HL-60 (cell line): ENCODE measurements at regions not wholly inside any gene's neighbourhood (a gene's known extent, or its start where the extent isn't known, plus 50 kb on each side); places are given as distances from the start of the nearest gene placed in this dataset.

Experiments
- DNase-seq, 2 experiments: peaks; one replicate each; pipeline ENCODE4 v3.0.0-alpha.2; 2010 to 2020; ENCODE audit warnings: low read depth in 1 of 2, low spot score in 1 of 2
- H3K27ac ChIP-seq: fragments of 250-450 bp; sonication (Bioruptor Pico); replicated peaks from 2 replicates; pipeline ENCODE4 v1.5.1; 2020; ENCODE audit warnings: mild to moderate bottlenecking, moderate library complexity
- H3K27me3 ChIP-seq: fragments of 250-450 bp; sonication (Bioruptor Pico); 2 replicates; pipeline ENCODE4 v1.5.1; 2021; ENCODE audit warnings: mild to moderate bottlenecking, moderate library complexity; ENCODE audit not compliant: insufficient read depth, poor library complexity, severe bottlenecking
- H3K4me3 ChIP-seq: replicated peaks from 2 replicates; pipeline ENCODE4 v1.5.1; 2011; ENCODE audit warnings: mild to moderate bottlenecking, control low read depth, low read length; ENCODE audit not compliant: insufficient read depth
- GABPA ChIP-seq: IDR thresholded peaks from 2 replicates; pipeline ENCODE4 v1.6.1; 2012; ENCODE audit warnings: low read depth
- POLR2AphosphoS5 ChIP-seq: IDR thresholded peaks from 2 replicates; pipeline ENCODE4 v1.6.1; 2012; ENCODE audit warnings: low read depth
- SPI1 ChIP-seq: IDR thresholded peaks from 2 replicates; pipeline ENCODE4 v1.6.1; 2012; ENCODE audit warnings: low read depth, mild to moderate bottlenecking, borderline replicate concordance
- TF ChIP-seq, protein P1 (sequence below): IDR thresholded peaks from 2 replicates; pipeline ENCODE4 v1.6.1; 2012; ENCODE audit warnings: low read depth; ENCODE audit not compliant: insufficient replicate concordance
- TF ChIP-seq, protein P2 (sequence below): IDR thresholded peaks from one replicate; pipeline ENCODE4 v1.5.1; 2011; ENCODE audit warnings: low read length, control low read depth, inconsistent platforms; ENCODE audit not compliant: insufficient read depth

DNA sequence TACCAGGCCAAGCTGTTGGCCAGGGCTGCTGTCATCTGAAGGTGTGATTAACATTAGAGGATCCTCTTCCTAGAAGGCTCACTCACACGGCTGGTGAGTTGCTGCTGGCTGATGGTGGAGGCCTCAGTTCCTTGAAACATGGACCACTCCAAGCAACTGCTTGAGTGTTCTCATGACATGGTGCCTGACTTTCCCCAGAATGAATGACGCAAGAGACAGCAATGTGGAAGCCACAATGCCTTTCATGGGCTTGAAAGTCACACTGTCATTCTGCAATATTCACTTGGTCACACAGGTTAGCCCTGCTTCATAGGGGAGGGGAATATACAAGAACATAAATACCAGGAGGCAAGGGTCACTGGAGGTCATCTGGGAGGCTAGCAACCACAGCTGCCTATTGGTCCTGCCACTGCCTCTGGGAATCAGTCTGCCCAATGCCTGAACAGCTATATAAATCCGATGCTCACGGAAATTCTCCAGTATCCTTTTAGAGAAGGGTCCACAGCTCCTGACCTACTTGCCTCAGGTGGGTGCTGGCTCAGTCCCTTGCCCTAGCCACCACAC lies 97.1 kb upstream of the MAML3 start:
- Histone ChIP-seq H3K27ac (no peak overlapping the region), H3K27me3 (no peaks in the 10 kb centered on the region), H3K4me3 (no peak overlapping the region)
- TF ChIP-seq SPI1 (no peak), GABPA (no peak), POLR2AphosphoS5 (no peak)
- TF ChIP-seq, protein P1, sequence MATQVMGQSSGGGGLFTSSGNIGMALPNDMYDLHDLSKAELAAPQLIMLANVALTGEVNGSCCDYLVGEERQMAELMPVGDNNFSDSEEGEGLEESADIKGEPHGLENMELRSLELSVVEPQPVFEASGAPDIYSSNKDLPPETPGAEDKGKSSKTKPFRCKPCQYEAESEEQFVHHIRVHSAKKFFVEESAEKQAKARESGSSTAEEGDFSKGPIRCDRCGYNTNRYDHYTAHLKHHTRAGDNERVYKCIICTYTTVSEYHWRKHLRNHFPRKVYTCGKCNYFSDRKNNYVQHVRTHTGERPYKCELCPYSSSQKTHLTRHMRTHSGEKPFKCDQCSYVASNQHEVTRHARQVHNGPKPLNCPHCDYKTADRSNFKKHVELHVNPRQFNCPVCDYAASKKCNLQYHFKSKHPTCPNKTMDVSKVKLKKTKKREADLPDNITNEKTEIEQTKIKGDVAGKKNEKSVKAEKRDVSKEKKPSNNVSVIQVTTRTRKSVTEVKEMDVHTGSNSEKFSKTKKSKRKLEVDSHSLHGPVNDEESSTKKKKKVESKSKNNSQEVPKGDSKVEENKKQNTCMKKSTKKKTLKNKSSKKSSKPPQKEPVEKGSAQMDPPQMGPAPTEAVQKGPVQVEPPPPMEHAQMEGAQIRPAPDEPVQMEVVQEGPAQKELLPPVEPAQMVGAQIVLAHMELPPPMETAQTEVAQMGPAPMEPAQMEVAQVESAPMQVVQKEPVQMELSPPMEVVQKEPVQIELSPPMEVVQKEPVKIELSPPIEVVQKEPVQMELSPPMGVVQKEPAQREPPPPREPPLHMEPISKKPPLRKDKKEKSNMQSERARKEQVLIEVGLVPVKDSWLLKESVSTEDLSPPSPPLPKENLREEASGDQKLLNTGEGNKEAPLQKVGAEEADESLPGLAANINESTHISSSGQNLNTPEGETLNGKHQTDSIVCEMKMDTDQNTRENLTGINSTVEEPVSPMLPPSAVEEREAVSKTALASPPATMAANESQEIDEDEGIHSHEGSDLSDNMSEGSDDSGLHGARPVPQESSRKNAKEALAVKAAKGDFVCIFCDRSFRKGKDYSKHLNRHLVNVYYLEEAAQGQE = no peak
- TF ChIP-seq, protein P2, sequence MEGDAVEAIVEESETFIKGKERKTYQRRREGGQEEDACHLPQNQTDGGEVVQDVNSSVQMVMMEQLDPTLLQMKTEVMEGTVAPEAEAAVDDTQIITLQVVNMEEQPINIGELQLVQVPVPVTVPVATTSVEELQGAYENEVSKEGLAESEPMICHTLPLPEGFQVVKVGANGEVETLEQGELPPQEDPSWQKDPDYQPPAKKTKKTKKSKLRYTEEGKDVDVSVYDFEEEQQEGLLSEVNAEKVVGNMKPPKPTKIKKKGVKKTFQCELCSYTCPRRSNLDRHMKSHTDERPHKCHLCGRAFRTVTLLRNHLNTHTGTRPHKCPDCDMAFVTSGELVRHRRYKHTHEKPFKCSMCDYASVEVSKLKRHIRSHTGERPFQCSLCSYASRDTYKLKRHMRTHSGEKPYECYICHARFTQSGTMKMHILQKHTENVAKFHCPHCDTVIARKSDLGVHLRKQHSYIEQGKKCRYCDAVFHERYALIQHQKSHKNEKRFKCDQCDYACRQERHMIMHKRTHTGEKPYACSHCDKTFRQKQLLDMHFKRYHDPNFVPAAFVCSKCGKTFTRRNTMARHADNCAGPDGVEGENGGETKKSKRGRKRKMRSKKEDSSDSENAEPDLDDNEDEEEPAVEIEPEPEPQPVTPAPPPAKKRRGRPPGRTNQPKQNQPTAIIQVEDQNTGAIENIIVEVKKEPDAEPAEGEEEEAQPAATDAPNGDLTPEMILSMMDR = no peak
- DNase-seq = peak; percentile 59 to 82

DNA sequence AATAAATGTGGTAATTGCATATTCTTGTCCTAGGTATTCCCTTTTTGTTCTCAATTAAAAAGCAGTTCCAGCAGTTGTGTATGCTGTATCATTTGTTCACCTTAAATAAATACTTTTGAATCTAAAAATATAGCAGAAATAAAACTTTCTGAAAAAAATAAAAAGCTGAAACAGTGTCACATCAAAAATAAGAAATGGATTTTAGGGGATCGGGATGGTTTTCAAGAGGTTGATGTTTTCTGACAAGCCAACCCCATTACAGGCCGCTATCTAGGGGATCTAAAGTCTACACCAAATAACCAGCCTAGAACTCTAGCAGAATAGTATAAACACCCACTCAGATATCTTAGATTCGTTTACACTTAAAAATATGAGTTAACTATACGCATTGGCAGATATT lies 95.4 kb upstream of the MAML3 start:
- Histone ChIP-seq H3K27me3 (no peaks in the 10 kb centered on the region), H3K4me3 (no peak overlapping the region), H3K27ac (no peak overlapping the region)
- DNase-seq = no peak
- TF ChIP-seq GABPA = no peak

DNA sequence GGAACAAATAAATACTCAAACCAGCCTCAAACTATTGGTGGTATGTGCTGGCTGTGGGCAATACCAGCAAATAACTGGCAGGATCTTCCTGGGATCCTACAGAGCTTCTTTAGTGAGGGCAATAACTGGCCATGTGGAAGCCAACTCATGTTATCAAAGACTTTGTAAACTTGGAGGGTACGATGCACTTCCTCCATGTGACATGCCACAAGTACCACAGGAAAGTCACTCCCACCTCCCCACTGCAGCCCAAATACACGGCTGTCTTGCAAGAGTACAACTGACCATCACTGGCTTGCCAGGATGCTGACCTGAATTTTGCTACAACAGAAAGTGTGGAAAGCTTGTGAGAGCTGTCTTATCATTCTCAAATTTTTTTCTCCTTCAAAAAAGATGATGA lies 93.3 kb upstream of the MAML3 start:
- no peak overlapping the region for H3K4me3 ChIP-seq
- H3K27ac ChIP-seq = no peak overlapping the region
- H3K27me3 ChIP-seq = no peaks in the 10 kb centered on the region
- peak in 1 of 2 experiments; percentile 33 for DNase-seq
- TF ChIP-seq POLR2AphosphoS5 (no peak), SPI1 (no peak; the same call in 1 of the 2 replicates), GABPA (no peak)
- TF ChIP-seq, protein P2 = no peak
- TF ChIP-seq, protein P1 = no peak

DNA sequence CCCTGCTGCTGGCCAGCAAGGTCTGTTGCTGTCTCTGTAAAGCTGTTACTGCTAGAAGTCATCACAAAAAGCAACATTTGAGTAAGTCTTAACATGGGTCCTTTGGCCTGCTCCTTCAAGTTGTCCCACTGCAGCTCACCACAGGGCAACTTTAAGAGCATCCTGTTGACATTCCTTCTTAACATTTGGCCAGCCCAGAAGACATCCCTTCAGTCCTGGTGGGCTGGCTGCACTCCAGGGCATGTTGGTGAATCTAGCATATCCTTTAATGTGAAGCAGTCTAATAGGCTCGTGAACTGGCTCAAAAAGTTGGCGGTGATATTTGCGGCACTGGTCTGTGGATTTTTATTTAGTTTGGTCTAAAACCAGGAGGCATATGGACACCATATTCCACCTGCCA lies 92.2 kb upstream of the MAML3 start:
- H3K4me3 ChIP-seq = no peak overlapping the region
- no peak for DNase-seq
- no peaks in the 10 kb centered on the region for H3K27me3 ChIP-seq
- H3K27ac ChIP-seq = no peak overlapping the region
- TF ChIP-seq, protein P1 = no peak
- TF ChIP-seq GABPA (no peak), SPI1 (no peak), POLR2AphosphoS5 (no peak)
- TF ChIP-seq, protein P2 = no peak
